CD14-positive monocyte (primary cell): ENCODE measurements at regions not wholly inside any gene's neighbourhood (a gene's known extent, or its start where the extent isn't known, plus 50 kb on each side); places are given as distances from the start of the nearest gene placed in this dataset.

Experiments used
- DNase-seq, 3 donors: peaks; one replicate each; pipeline ENCODE4 v3.0.0-alpha.2; 2011 to 2022
- H2AFZ ChIP-seq: 2 replicates; pipeline ENCODE4 v1.6.0; 2012; ENCODE audit warnings: mild to moderate bottlenecking, low read depth, low read length, inconsistent platforms; ENCODE audit not compliant: insufficient read depth, poor library complexity, severe bottlenecking
- H3K27ac ChIP-seq, 2 donors: 1 replicate in 1 of 2; 2 replicates in 1 of 2; pipeline ENCODE4 v1.5.1; 2012 to 2013; ENCODE audit warnings: low read length in 2 of 2, control low read depth in 1 of 2, inconsistent platforms in 1 of 2, low read depth in 1 of 2, mild to moderate bottlenecking in 1 of 2
- H3K27me3 ChIP-seq, 2 donors: one replicate each; pipeline versions ENCODE4 v1.6.0 to v1.6.1; 2011 to 2013; ENCODE audit warnings: low read length in 2 of 2; ENCODE audit not compliant: control insufficient read depth in 2 of 2, insufficient read depth in 2 of 2
- H3K36me3 ChIP-seq, 2 donors: replicated peaks in 1 of 2; 1 replicate in 1 of 2; 2 replicates in 1 of 2; pipeline versions ENCODE4 v1.5.1 to v1.6.1; 2012 to 2013; ENCODE audit warnings: low read length in 2 of 2, control low read depth in 1 of 2, inconsistent platforms in 1 of 2, mild to moderate bottlenecking in 1 of 2; ENCODE audit not compliant: insufficient read depth in 2 of 2, control insufficient read depth in 1 of 2
- H3K4me1 ChIP-seq, 2 donors: 1 replicate in 1 of 2; 2 replicates in 1 of 2; pipeline versions ENCODE4 v1.5.1 to v1.6.1; 2012 to 2013; ENCODE audit warnings: low read length in 2 of 2, control low read depth in 1 of 2, inconsistent platforms in 1 of 2, mild to moderate bottlenecking in 1 of 2, moderate library complexity in 1 of 2; ENCODE audit not compliant: insufficient read depth in 2 of 2, control insufficient read depth in 1 of 2
- H3K4me2 ChIP-seq: replicated peaks from 2 replicates; pipeline ENCODE3; 2012; ENCODE audit warnings: low read length, moderate library complexity, mild to moderate bottlenecking; ENCODE audit not compliant: poor library complexity, severe bottlenecking; ENCODE audit errors: extremely low read depth
- H3K4me3 ChIP-seq, 3 experiments: fragments of 200-600 bp in 1 of 3; sonication (generic) in 1 of 3; replicated peaks in 1 of 3; 1 replicate in 2 of 3; 2 replicates in 1 of 3; pipeline ENCODE4 v1.5.1; 2011 to 2013; ENCODE audit warnings: low read length in 3 of 3, mild to moderate bottlenecking in 3 of 3, control low read depth in 2 of 3, low read depth in 2 of 3, inconsistent platforms in 1 of 3, moderate library complexity in 1 of 3
- H3K79me2 ChIP-seq: 2 replicates; pipeline ENCODE4 v1.6.0; 2012; ENCODE audit warnings: mild to moderate bottlenecking, control low read depth, inconsistent platforms, low read length, moderate library complexity; ENCODE audit not compliant: insufficient read depth
- H3K9ac ChIP-seq: 2 replicates; pipeline ENCODE4 v1.6.0; 2017; ENCODE audit warnings: low read length, mild to moderate bottlenecking; ENCODE audit not compliant: insufficient read depth, poor library complexity, severe bottlenecking
- H3K9me3 ChIP-seq, 2 donors: replicated peaks in 1 of 2; 1 replicate in 1 of 2; 2 replicates in 1 of 2; pipeline versions ENCODE4 v1.5.1 to v1.6.1; 2012 to 2013; ENCODE audit warnings: low read length in 2 of 2, control low read depth in 1 of 2; ENCODE audit not compliant: control insufficient read depth in 1 of 2, insufficient read depth in 1 of 2
- H4K20me1 ChIP-seq: 2 replicates; pipeline ENCODE4 v1.6.0; 2012; ENCODE audit warnings: mild to moderate bottlenecking, low read length, control low read depth, moderate library complexity; ENCODE audit not compliant: insufficient read depth
- H3K27ac Mint-ChIP-seq, 7 donors: one replicate each; pipeline ENCODE4 v1.8.0; 2020; ENCODE audit warnings: mild to moderate bottlenecking in 7 of 7, mixed read lengths in 7 of 7, moderate library complexity in 6 of 7, inconsistent platforms in 2 of 7
- H3K27me3 Mint-ChIP-seq, 3 donors: one replicate each; pipeline ENCODE4 v1.8.0; 2021 to 2022; ENCODE audit warnings: low read depth in 3 of 3, mild to moderate bottlenecking in 3 of 3, mixed read lengths in 3 of 3, moderate library complexity in 3 of 3, inconsistent platforms in 1 of 3
- H3K36me3 Mint-ChIP-seq, 2 donors: one replicate each; pipeline ENCODE4 v1.8.0; 2020; ENCODE audit warnings: mixed read lengths in 2 of 2, inconsistent platforms in 1 of 2, mild to moderate bottlenecking in 1 of 2
- H3K4me1 Mint-ChIP-seq: one replicate; pipeline ENCODE4 v1.8.0; 2020; ENCODE audit warnings: mild to moderate bottlenecking, mixed read lengths
- H3K4me3 Mint-ChIP-seq, 2 donors: one replicate each; pipeline ENCODE4 v1.8.0; 2020; ENCODE audit warnings: mild to moderate bottlenecking in 2 of 2, mixed read lengths in 2 of 2, moderate library complexity in 1 of 2
- H3K9me3 Mint-ChIP-seq, 7 donors: one replicate each; pipeline ENCODE4 v1.8.0; 2020 to 2022; ENCODE audit warnings: mixed read lengths in 7 of 7, mild to moderate bottlenecking in 6 of 7, moderate library complexity in 6 of 7, inconsistent platforms in 2 of 7
- WGBS: methylation state at CpG from one replicate; pipeline ENCODE4 v1.1.5; 2013; ENCODE audit warnings: missing lambda C conversion rate; ENCODE audit not compliant: insufficient coverage; 5-methylcytosine and 5-hydroxymethylcytosine counted together
- intact Hi-C, 2 donors: fragments of 100-400 bp; cut with micrococcal nuclease; formaldehyde crosslinking; loops; one replicate each; pipeline versions ENCODE4 v1.15.0 to v1.15.1; 2023
- TF ChIP-seq, protein P1 (sequence below): fragments of 200-600 bp; IDR thresholded peaks from one replicate; pipeline ENCODE4 v1.8.0; 2022; ENCODE audit warnings: antibody characterized with exemption, mild to moderate bottlenecking

GRCh38 chr6:67165606-67166005, 1458.6 kb upstream of the EYS start:
- Histone ChIP-seq H3K9me3 (peaks cover 10% of the 10 kb centered on the region in 2 donors), H3K4me1 (no peaks in the 10 kb centered on the region), H3K4me3 (no peak overlapping the region), H2AFZ (no peak overlapping the region), H3K27me3 (no peaks in the 10 kb centered on the region), H3K4me2 (no peak overlapping the region), H3K9ac (no peak overlapping the region), H4K20me1 (no peaks in the 10 kb centered on the region), H3K36me3 (no peaks in the 10 kb centered on the region), H3K79me2 (no peaks in the 10 kb centered on the region), H3K27ac (no peak overlapping the region)
- no peak for DNase-seq
- H3K4me3 Mint-ChIP-seq = no peak overlapping the region
- H3K27me3 Mint-ChIP-seq = no peaks in the 10 kb centered on the region
- intact Hi-C loops = no loop called here
- H3K4me1 Mint-ChIP-seq = no peaks in the 10 kb centered on the region
- no peak overlapping the region for H3K27ac Mint-ChIP-seq
- no peaks in the 10 kb centered on the region for H3K36me3 Mint-ChIP-seq
- peaks cover 0 to 13% (median 5%) of the 10 kb centered on the region in 7 donors for H3K9me3 Mint-ChIP-seq
- TF ChIP-seq, protein P1, sequence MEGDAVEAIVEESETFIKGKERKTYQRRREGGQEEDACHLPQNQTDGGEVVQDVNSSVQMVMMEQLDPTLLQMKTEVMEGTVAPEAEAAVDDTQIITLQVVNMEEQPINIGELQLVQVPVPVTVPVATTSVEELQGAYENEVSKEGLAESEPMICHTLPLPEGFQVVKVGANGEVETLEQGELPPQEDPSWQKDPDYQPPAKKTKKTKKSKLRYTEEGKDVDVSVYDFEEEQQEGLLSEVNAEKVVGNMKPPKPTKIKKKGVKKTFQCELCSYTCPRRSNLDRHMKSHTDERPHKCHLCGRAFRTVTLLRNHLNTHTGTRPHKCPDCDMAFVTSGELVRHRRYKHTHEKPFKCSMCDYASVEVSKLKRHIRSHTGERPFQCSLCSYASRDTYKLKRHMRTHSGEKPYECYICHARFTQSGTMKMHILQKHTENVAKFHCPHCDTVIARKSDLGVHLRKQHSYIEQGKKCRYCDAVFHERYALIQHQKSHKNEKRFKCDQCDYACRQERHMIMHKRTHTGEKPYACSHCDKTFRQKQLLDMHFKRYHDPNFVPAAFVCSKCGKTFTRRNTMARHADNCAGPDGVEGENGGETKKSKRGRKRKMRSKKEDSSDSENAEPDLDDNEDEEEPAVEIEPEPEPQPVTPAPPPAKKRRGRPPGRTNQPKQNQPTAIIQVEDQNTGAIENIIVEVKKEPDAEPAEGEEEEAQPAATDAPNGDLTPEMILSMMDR = no peak
- no CpG with 5 or more reads among the region's 1 CpG for WGBS

DNA sequence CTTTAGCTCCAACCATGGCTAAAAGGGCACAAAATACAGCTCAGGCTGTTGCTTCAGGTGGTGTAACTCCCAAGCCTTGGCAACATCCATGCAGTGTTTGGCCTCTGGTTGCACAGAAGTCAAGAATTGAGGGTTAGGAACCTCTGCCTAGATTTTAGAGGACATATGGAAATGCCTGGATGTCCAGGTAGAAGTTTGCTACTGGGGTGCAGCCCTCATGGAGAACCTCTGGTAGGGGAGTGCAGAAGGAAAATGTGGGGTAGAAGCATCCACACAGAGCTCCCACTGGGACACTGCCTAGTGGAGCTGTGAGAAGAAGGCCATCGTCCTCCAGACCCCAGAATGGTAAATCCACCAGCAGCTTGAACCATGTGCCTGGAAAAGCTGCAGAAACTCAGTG, 1453.8 kb upstream of the EYS start:
- no peak for DNase-seq
- intact Hi-C loops = no loop called here
- Histone ChIP-seq H3K9ac (no peak overlapping the region), H4K20me1 (no peaks in the 10 kb centered on the region), H3K27me3 (no peaks in the 10 kb centered on the region), H2AFZ (no peak overlapping the region), H3K4me3 (no peak overlapping the region), H3K27ac (no peak overlapping the region), H3K79me2 (no peaks in the 10 kb centered on the region), H3K36me3 (no peaks in the 10 kb centered on the region), H3K9me3 (peaks cover 13 to 18% of the 10 kb centered on the region in 2 donors), H3K4me2 (no peak overlapping the region), H3K4me1 (no peaks in the 10 kb centered on the region)
- Mint-ChIP-seq H3K27ac (no peak overlapping the region), H3K9me3 (peaks cover 2 to 17% (median 7%) of the 10 kb centered on the region in 7 donors), H3K27me3 (no peaks in the 10 kb centered on the region), H3K36me3 (no peaks in the 10 kb centered on the region), H3K4me3 (no peak overlapping the region), H3K4me1 (no peaks in the 10 kb centered on the region)
- TF ChIP-seq, protein P1 = no peak
- 71% methylated on average over 1 of the region's 1 CpG for WGBS
